Mucosa of rectum (tissue), 2 donors: ENCODE measurements at regions not wholly inside any gene's neighbourhood (a gene's known extent, or its start where the extent isn't known, plus 50 kb on each side); places are given as distances from the start of the nearest gene placed in this dataset.

Source experiments
- H3K27ac ChIP-seq, 2 donors: one replicate each; pipeline ENCODE4 v1.7.0; 2013; ENCODE audit warnings: inconsistent platforms in 2 of 2, low read depth in 2 of 2, low read length in 2 of 2
- H3K27me3 ChIP-seq, 2 donors: one replicate each; pipeline ENCODE4 v1.7.0; 2013; ENCODE audit warnings: low read length in 2 of 2; ENCODE audit not compliant: control insufficient read depth in 2 of 2, insufficient read depth in 2 of 2
- H3K36me3 ChIP-seq, 2 donors: one replicate each; pipeline ENCODE4 v1.7.0; 2013; ENCODE audit warnings: low read length in 2 of 2; ENCODE audit not compliant: control insufficient read depth in 2 of 2, insufficient read depth in 2 of 2
- H3K4me1 ChIP-seq, 2 donors: one replicate each; pipeline ENCODE4 v1.7.0; 2013; ENCODE audit warnings: low read length in 2 of 2, mild to moderate bottlenecking in 1 of 2; ENCODE audit not compliant: control insufficient read depth in 2 of 2, insufficient read depth in 2 of 2
- H3K4me3 ChIP-seq, 2 donors: one replicate each; pipeline ENCODE4 v1.7.0; 2013; ENCODE audit warnings: low read length in 2 of 2
- H3K9ac ChIP-seq, 2 donors: one replicate each; pipeline ENCODE4 v1.7.0; 2013; ENCODE audit warnings: low read length in 2 of 2, low read depth in 1 of 2, mild to moderate bottlenecking in 1 of 2
- H3K9me3 ChIP-seq, 2 donors: one replicate each; pipeline ENCODE4 v1.7.0; 2013; ENCODE audit warnings: low read length in 2 of 2; ENCODE audit not compliant: control insufficient read depth in 2 of 2
- donor health status: healthy.
- donor health status: Normal muscosa, but diverticular disease.

DNA sequence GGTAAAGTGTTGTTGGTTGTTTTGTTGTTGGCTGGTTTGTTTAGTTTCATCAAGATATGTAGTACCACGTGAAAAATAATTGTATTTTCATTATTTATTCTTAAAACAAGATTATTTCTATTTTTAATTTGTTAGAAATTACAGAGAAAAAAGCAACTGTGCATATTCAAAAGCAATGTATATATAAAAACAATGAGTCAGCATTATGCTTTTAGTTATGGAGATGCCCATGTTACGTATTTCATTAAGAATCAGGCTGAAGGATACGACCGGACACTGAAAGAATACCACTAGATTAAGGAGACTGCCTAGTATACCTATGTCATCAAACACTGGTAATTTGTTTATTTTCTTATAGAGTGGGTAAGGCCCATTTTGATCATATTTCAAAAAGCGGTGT lies 1188.4 kb upstream of the NXPH2 start:
- Histone ChIP-seq H3K36me3 (no peaks in the 10 kb centered on the region), H3K9ac (no peak overlapping the region), H3K4me1 (no peaks in the 10 kb centered on the region), H3K27me3 (no peaks in the 10 kb centered on the region), H3K4me3 (no peak overlapping the region), H3K9me3 (no peaks in the 10 kb centered on the region), H3K27ac (no peak overlapping the region)

DNA sequence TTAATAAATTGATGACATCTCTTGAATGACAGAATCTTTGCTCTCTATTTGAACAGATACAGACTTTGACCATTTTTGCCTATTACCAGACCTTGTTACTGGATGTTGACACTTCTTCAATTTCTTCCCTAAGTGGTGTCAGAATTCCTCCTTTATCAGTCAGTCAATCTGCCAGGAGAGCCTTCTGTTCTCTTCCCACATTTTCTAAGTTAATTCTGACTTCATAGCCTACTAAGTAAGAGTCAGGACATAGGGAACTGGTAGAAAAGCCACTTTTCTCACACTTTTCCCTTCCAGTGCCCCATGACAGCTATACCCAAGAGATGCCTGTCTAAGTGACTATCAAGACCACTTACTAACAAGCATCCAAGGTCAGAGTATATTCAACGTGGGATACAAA lies 1187.5 kb upstream of the NXPH2 start:
- Histone ChIP-seq H3K27ac (no peak overlapping the region), H3K27me3 (no peaks in the 10 kb centered on the region), H3K9ac (no peak overlapping the region), H3K9me3 (no peaks in the 10 kb centered on the region), H3K4me3 (no peak overlapping the region), H3K36me3 (no peaks in the 10 kb centered on the region), H3K4me1 (no peaks in the 10 kb centered on the region)

GRCh38 chr2:139964721-139965440 lies 1184.7 kb upstream of the NXPH2 start:
- H3K9me3 ChIP-seq, result no peaks in the 10 kb centered on the region
- no peaks in the 10 kb centered on the region for H3K27me3 ChIP-seq
- no peak overlapping the region for H3K4me3 ChIP-seq
- H3K4me1 ChIP-seq, result no peaks in the 10 kb centered on the region
- no peak overlapping the region for H3K9ac ChIP-seq
- H3K36me3 ChIP-seq, result no peaks in the 10 kb centered on the region
- H3K27ac ChIP-seq, result no peak overlapping the region

DNA sequence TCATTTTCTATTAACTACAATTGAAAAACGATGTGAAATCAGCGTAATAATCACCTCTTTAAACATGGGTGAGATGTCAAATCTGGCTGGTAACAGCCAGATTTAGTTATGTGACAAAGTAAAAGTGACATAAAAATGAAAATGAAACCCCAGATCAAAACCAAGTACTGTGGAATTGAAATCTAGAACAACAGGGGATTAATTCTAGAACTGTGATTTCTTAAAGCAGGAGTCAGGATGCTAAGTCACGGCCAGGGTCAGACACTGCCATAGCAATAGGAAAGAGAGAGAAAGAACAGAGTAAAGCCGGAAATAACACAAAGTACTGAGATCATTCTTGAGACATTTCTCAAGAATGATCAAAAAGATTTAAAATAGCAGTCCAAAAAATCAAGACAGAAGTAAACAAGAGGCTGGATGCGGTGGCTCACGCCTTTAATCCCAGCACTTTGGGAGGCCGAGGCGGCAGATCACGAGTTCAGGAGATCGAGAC lies 1183.7 kb upstream of the NXPH2 start:
- Histone ChIP-seq H3K27me3 (no peaks in the 10 kb centered on the region), H3K9ac (no peak overlapping the region), H3K36me3 (no peaks in the 10 kb centered on the region), H3K27ac (no peak overlapping the region), H3K9me3 (no peaks in the 10 kb centered on the region), H3K4me1 (no peaks in the 10 kb centered on the region), H3K4me3 (no peak overlapping the region)

GRCh38 chr2:139949242-139949972 lies 1169.2 kb upstream of the NXPH2 start:
- no peak overlapping the region for H3K9ac ChIP-seq
- no peaks in the 10 kb centered on the region for H3K36me3 ChIP-seq
- H3K4me3 ChIP-seq, result no peak overlapping the region
- no peaks in the 10 kb centered on the region for H3K9me3 ChIP-seq
- H3K4me1 ChIP-seq, result no peaks in the 10 kb centered on the region
- H3K27me3 ChIP-seq, result no peaks in the 10 kb centered on the region
- H3K27ac ChIP-seq, result no peak overlapping the region

DNA sequence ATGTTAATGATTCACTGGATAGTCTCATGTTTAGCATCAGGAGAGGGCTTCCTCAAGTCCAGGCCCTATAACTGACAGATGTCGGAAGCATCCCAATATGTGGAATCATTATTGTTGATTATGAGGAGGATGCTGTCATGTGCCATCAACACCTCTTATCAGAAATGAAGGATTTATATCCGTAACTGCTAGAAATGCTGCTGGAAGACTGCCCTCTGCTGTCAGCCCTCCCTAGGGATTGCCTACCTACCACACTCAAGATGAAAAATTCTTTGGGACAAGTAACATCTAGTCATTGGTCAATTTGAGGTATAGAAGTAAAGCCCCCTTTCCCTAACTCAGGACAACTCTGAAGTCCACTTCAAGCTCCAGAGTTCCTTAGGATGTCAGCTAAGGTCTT lies 1166.5 kb upstream of the NXPH2 start:
- no peak overlapping the region for H3K4me3 ChIP-seq
- no peaks in the 10 kb centered on the region for H3K4me1 ChIP-seq
- H3K9me3 ChIP-seq, result no peaks in the 10 kb centered on the region
- no peaks in the 10 kb centered on the region for H3K27me3 ChIP-seq
- H3K27ac ChIP-seq, result no peak overlapping the region
- H3K9ac ChIP-seq, result no peak overlapping the region
- H3K36me3 ChIP-seq, result no peaks in the 10 kb centered on the region

DNA sequence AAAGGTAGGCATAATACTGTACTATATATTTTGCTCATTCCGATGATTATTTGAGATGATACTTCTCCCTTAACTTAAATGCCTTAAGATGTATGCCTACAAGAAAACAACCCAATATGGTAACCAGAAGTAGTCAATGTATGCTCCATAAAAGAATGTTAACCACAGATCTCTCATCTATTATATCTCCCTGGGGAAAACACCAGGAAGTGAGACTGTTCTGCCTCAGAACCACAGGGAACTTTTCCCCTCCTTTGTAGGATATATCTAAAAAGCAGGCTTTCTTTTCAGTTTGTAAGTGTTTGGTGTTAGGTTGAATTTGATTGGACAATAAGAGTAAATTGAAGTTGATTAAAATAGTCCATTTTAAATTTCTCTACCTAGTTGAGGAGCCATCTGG lies 1160.5 kb upstream of the NXPH2 start:
- no peaks in the 10 kb centered on the region for H3K4me1 ChIP-seq
- no peak overlapping the region for H3K9ac ChIP-seq
- no peaks in the 10 kb centered on the region for H3K36me3 ChIP-seq
- no peaks in the 10 kb centered on the region for H3K9me3 ChIP-seq
- H3K27ac ChIP-seq, result no peak overlapping the region
- no peaks in the 10 kb centered on the region for H3K27me3 ChIP-seq
- no peak overlapping the region for H3K4me3 ChIP-seq

DNA sequence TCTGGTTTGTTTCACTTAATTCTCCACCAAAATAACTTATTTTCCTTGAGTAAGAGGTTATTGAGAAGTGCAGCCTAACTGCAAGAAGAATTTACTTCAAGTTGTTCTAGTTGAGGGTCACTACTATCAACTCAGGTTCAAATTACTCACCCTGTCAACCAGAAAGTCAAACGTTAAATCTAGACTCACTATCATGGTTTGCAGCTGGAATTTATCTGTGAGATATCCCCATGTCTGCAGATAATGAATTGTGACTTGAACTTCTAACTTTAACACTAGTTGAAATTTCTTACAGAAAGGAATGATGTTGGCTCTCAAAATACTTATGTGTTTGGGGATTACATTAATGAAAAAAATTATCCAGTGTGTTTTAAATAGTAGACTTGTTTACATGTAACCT lies 1145.7 kb upstream of the NXPH2 start:
- Histone ChIP-seq H3K27me3 (no peaks in the 10 kb centered on the region), H3K4me1 (no peaks in the 10 kb centered on the region), H3K36me3 (no peaks in the 10 kb centered on the region), H3K4me3 (no peak overlapping the region), H3K9me3 (no peaks in the 10 kb centered on the region), H3K9ac (no peak overlapping the region), H3K27ac (no peak overlapping the region)

- H3K27me3 ChIP-seq, result no peaks in the 10 kb centered on the region
- no peaks in the 10 kb centered on the region for H3K4me1 ChIP-seq
- H3K27ac ChIP-seq, result no peak overlapping the region
- no peak overlapping the region for H3K9ac ChIP-seq
- H3K9me3 ChIP-seq, result no peaks in the 10 kb centered on the region
- no peak overlapping the region for H3K4me3 ChIP-seq
- H3K36me3 ChIP-seq, result no peaks in the 10 kb centered on the region
Measured at GRCh38 chr2:139924070-139924469, 1143.9 kb upstream of the NXPH2 start.

GRCh38 chr2:139918982-139919381 lies 1138.8 kb upstream of the NXPH2 start:
- H3K4me3 ChIP-seq, result no peak overlapping the region
- no peak overlapping the region for H3K27ac ChIP-seq
- H3K9ac ChIP-seq, result no peak overlapping the region
- no peaks in the 10 kb centered on the region for H3K4me1 ChIP-seq
- no peaks in the 10 kb centered on the region for H3K36me3 ChIP-seq
- H3K9me3 ChIP-seq, result no peaks in the 10 kb centered on the region
- H3K27me3 ChIP-seq, result no peaks in the 10 kb centered on the region
